Hematopoietic multipotent progenitor cell treated with erythropoietin and hydrocortisone succinate and interleukin-3 and kit ligand, for 6 days (in vitro differentiated cells): ENCODE measurements at regions not wholly inside any gene's neighbourhood (a gene's known extent, or its start where the extent isn't known, plus 50 kb on each side); places are given as distances from the start of the nearest gene placed in this dataset.
"Not testable (repeated sequence)": the region's sequence is repeated elsewhere in the genome, so short reads cannot be mapped to it uniquely, and the experiment has no call there.

Experiments
- DNase-seq: peaks from one replicate; pipeline ENCODE4 v3.0.0-alpha.2; 2015

DNA sequence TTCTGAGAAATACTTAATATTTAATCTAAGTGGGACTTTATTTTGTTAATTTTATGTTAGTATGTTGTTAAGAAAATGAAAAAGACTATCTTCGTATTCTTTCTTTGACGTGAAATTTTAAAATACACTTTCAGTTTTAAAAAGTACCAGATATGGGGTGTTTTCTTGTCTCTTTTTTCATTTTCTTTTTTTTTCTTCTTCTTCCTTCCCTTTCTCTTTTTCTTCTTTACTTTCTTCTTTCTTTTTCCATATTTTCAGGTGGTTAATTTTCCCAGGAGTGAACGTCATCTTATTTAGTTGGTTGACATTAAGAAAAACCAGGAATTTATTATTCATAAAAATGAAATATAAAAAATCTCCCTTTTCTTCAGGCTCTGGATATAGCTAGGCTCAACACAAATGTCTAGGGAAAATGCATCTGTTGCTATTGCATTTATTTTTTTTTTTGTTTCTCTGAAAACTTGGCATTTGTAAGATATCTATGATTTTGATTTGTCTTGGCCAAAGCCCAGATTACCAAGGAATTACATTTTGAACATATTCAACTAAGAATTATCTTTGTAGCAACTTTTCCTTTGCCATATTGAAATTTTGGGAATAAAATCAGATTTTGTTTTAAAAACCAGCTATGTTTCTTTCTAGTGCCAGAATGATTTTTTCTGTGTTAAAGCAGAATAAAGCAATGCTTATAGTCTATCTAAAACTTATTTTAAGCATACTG, 241.3 kb upstream of the FOXP2 start:
- DNase-seq = no peak

DNA sequence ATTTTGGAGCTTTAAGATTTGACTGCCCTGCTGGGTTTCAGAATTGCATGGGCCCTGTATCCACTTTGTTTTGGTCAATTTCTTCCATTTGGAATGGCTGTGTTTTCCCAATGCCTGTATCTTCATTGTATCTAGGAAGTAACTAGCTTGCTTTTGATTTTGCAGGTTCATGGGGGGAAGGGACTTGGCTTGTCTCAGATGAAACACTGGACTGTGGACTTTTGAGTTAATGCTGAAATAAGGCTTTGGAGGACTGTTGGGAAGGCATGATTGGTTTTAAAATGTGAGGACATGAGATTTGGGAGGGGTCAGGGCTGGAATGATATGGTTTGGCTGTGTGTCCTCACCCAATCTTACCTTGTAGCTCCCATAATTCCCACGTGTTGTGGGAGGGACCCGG, 245.2 kb upstream of the FOXP2 start:
- DNase-seq = not testable (repeated sequence)

GRCh38 chr7:114160925-114161324, 242.1 kb upstream of the PPP1R3A start:
- DNase-seq = no peak

DNA sequence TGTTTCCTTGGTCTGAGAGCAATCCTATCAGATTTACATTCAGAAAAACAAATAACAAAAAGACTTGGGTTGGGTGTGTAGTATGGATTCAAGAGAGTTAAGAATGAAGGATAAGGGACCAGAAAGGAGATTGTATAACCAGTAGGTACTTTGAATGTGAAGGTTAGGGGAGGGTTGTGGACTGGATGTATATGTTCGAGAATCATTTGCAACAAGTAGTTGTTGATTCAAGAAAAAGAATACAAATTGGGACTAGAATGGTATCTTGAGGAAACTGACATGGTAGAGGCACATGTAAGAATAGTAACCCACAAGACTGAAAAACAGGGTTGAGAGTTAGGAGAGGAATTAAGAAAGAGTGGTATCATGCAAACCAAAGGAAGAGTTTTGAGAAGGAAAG, 240.0 kb upstream of the PPP1R3A start:
- no peak for DNase-seq

DNA sequence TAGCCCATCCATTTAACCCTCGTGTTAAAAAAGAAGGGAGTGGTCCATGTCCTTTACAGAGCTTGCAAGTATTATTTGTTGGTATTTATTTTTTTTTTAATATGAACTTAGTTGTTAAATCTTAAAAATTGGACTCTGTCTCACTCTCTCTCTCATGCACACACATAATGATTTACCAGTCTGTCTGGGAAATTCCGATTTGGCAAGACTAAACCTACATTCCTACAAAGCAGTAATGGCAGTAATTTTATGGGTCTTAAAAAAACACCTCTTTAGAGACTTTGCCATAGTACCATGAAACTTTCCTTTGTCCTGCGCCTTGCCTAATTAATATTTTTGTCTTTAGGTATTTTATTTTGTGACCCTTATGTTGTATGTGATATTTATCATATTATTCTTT, 239.5 kb upstream of the PPP1R3A start:
- DNase-seq = no peak

GRCh38 chr7:114156178-114156577, 237.4 kb upstream of the PPP1R3A start:
- no peak for DNase-seq

GRCh38 chr7:114155116-114156110, 236.6 kb upstream of the PPP1R3A start:
- DNase-seq = no peak

GRCh38 chr7:114153700-114154099, 234.9 kb upstream of the PPP1R3A start:
- no peak for DNase-seq

GRCh38 chr7:114152314-114152938, 233.6 kb upstream of the PPP1R3A start:
- no peak for DNase-seq

DNA sequence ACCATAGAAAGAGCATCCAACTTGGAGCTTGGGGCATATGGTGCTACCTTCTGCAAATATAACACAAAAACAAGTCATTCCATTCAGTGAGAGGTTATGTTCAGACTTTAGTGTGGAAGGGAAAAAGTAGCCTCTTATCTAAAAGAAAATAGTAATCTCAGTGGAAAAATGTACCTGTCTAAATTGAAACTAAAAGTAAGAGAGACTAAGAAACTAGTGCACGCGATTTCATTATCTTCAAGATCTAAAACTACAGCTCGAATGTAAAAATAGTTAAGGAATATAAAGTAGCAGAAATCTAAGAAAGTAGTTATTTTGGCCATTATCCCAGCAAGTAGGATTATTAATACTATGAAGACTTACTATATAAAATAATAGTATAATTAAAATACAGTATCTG, 233.0 kb upstream of the PPP1R3A start:
- DNase-seq = no peak

DNA sequence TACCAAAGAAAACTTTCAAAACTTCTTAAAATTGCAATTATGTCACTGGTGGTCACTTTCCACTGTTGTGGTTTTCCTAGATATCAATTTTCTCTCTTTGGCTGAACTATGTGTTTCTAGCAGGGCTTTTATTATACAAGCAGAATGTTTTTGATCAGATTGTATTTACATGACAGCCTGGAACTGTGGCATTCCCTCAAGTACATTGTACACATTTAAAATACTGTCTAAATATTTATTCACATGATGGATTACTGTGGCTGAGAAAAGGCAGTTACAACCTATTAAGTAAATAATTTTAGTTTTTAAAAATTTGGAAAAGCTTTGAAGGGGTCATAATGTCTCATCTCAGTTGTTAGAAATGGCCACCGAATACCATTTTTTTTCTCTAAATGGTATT, 231.9 kb upstream of the PPP1R3A start:
- no peak for DNase-seq

GRCh38 chr7:114148779-114149178, 230.0 kb upstream of the PPP1R3A start:
- peak; percentile 3 for DNase-seq

DNA sequence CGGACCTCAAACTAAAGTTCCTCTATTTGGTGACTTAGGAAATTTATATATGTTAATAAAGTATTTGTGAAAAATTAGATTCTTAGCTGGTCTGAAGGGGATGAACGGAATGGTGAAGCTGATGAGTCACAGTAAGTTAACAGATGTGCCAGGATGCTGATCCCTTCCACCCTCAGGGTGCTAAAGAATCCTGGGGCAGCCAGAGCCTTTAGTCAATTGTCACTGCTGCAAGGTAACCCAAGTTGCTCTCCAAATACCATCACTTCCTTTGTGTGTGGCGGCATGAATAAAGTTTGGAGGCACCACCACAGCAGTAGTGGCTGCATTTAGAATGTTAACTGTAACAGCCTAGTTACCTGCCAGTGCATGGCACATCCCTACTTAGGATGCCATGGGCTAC, 222.6 kb upstream of the PPP1R3A start:
- DNase-seq = no peak

GRCh38 chr7:114140561-114140960, 221.8 kb upstream of the PPP1R3A start:
- no peak for DNase-seq

DNA sequence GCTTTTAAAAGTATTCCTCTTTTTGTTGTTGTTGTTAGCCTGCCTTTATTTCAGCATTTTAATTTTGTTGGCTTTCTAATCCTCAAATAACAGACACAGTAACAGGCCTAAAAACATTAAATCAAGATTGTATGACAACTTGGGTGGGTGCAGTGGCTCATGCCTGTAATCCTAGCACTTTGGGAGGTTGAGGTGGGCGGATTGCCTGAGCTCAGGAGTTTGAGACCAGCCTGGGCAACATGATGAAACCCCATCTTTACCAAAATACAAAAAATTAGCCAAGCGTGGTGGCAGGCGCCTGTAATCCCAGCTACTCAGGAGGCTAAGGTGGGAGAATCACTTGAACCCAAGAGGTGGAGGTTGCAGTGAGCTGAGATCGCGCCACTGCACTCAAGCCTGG, 220.9 kb upstream of the PPP1R3A start:
- DNase-seq = not testable (repeated sequence)

DNA sequence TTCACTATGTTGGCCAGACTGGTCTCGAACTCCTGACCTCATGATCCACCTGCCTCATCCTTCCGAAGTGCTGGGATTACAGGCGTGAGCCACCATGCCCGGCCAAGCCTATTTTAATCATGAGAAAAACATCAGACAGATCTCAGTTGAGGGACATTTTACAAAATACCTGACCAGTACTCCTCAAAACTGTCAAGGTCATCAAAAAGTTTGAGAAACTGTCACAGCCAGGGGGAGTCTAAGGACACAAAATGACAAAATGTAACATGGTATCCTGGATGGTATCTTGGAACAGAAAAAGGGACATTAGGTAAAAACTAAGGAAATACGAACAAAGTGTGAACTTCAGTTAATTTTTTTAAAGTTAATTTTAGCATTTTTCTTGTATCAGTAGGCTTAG, 219.8 kb upstream of the PPP1R3A start:
- DNase-seq = no peak

- no peak for DNase-seq
Measured at GRCh38 chr7:114133717-114134116, 214.9 kb upstream of the PPP1R3A start.

GRCh38 chr7:114130866-114131265, 212.1 kb upstream of the PPP1R3A start:
- DNase-seq = no peak

GRCh38 chr7:114128880-114129279, 210.1 kb upstream of the PPP1R3A start:
- DNase-seq = no peak

- no peak for DNase-seq
Measured at GRCh38 chr7:114126095-114126494, 207.3 kb upstream of the PPP1R3A start.

GRCh38 chr7:114112806-114113205, 194.0 kb upstream of the PPP1R3A start:
- no peak for DNase-seq

DNA sequence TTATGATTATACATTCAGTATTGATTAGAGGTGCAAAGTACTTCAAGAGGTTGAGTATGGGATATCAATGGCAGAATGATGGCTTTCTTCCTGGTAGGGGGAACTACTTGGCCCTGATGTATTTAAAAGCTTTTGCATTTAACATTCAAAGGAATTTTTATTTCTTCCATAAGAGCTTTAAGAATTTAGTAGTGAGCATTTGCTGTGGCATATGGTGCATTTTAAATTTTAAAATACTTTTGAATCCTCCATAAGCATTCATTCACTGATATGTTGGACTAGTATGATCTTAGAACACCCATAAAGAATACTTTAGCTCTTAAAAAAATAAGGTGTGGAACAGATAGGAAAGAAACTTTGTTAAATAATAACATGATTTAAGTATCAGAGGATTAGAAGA, 191.9 kb upstream of the PPP1R3A start:
- no peak for DNase-seq

DNA sequence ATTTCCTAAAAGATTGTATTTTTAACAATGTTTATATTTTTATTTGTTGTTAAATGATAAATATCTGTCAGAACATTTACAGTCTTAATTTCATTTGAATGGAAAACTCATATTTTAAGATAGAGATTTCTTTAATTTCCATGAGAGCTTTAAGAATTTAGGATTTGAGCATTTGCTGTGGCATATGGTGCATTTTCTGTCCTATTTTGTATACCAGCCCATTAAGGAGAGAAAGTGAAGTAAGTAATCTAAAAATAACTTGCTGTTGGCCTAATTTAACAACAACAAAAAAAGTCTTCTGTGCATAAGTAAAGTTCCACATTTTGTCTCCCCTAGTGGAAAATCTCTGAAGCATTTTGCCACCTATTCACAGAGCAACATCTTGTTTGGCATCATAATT, 190.9 kb upstream of the PPP1R3A start:
- no peak for DNase-seq

DNA sequence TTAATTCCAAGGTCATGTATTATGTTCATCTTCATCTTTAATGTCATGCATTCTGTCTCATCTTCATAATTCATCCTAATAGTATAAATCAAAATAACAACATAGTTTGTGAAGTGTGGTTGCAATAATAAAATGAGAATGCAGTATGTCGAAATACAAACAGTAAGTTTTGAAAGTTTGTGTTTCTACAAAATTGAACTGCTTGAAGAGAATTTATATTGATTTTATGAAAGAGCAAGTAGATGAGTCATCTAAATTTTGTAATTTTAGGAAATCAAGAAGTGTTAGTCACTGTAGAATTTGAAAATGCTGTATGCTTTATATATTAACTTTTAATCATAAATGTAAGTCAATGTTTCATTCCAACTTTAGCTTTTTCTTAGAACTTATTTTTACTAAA, 190.5 kb upstream of the PPP1R3A start:
- DNase-seq = no peak
